ENCODE measurements at regions not wholly inside any gene's neighbourhood (a gene's known extent, or its start where the extent isn't known, plus 50 kb on each side); places are given as distances from the start of the nearest gene placed in this dataset.

DNA sequence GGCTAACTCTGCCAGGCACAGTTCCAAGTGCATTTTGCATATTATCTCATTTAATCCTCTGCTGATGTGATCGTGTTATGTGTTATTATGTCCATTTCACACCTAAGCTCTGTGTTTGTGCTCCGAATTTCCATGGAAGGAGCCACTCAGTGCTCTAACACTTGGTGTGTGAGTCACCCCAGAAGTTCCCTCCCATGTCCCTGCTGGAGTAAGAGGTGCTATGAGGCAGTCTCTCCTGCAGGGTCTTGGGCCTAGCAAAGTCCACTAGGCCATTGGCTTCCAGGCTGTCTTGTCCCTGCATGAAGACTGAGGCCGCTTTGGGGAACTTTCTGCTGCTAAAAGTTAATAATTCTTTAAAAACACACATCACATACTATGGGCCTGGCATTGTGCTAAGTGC lies 405.9 kb upstream of the SULF2 start:
- DNase-seq (ENCODE audit: low read depth), result no peak

DNA sequence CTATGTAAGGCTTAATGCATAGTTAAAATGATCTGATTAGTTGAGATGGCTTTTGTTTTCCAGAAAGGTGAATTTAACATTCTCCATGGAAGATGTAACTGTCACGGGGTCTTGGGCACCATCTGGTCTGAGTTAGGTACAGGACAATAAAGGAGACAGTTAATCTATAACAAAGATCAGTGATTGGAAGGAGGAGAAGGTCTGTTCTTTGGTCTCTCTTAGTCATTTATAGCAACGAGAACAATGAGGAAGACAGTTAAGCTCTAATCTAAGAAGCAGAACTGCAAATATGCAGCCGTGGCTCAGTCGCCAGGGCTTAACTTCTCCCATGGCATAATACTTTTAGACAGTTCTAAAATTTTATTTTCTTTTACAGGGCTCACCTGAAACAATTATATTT lies 405.5 kb upstream of the SULF2 start:
- TF ChIP-seq, protein P1, sequence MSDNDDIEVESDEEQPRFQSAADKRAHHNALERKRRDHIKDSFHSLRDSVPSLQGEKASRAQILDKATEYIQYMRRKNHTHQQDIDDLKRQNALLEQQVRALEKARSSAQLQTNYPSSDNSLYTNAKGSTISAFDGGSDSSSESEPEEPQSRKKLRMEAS (IDR thresholded peaks at IDR 0.05; ENCODE audit: low read depth, low read length), result no peak
- TF ChIP-seq, protein P2, sequence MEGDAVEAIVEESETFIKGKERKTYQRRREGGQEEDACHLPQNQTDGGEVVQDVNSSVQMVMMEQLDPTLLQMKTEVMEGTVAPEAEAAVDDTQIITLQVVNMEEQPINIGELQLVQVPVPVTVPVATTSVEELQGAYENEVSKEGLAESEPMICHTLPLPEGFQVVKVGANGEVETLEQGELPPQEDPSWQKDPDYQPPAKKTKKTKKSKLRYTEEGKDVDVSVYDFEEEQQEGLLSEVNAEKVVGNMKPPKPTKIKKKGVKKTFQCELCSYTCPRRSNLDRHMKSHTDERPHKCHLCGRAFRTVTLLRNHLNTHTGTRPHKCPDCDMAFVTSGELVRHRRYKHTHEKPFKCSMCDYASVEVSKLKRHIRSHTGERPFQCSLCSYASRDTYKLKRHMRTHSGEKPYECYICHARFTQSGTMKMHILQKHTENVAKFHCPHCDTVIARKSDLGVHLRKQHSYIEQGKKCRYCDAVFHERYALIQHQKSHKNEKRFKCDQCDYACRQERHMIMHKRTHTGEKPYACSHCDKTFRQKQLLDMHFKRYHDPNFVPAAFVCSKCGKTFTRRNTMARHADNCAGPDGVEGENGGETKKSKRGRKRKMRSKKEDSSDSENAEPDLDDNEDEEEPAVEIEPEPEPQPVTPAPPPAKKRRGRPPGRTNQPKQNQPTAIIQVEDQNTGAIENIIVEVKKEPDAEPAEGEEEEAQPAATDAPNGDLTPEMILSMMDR (IDR thresholded peaks at IDR 0.05; ENCODE audit: low read depth, low read length), result no peak
- TF ChIP-seq POLR2A (IDR thresholded peaks at IDR 0.05; ENCODE audit: extremely low read depth, insufficient read length), result no peak
- TF ChIP-seq MYC (IDR thresholded peaks at IDR 0.05; ENCODE audit: low read depth, low read length), result no peak
- no peak overlapping the region for H3K4me3 ChIP-seq (ENCODE audit: low read depth, low read length)
- DNase-seq (ENCODE audit: low read depth), result no peak

More for the DNA sequence above, 405.9 kb upstream of the SULF2 start:
- TF ChIP-seq, protein P2 (IDR thresholded peaks at IDR 0.05; ENCODE audit: low read depth, low read length), result no peak
- TF ChIP-seq MYC (IDR thresholded peaks at IDR 0.05; ENCODE audit: low read depth, low read length), result no peak
- TF ChIP-seq, protein P1 (IDR thresholded peaks at IDR 0.05; ENCODE audit: low read depth, low read length), result no peak
- no peak for TF ChIP-seq POLR2A (IDR thresholded peaks at IDR 0.05; ENCODE audit: extremely low read depth, insufficient read length)
- no peak overlapping the region for H3K4me3 ChIP-seq (ENCODE audit: low read depth, low read length)

DNA sequence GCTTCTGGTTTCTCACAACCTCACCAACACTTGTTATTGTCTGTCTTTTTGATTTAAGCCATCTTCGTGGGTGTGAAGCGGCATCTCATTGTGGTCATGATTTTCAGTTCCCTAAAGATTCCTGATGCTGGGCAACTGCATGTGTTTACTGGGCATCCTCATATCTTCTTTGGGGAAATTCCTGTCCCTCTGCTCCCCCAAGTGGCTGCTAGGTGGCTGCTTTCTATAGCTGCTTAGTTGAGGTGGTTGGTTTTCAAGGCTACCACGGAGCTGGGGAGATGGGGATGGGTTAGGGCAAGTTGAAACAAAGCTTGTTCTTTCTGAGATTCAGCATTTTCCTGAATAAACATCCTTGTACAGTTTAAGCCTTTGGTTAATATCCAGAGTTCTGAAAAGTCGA lies 403.9 kb upstream of the SULF2 start:
- TF ChIP-seq, protein P2 (IDR thresholded peaks at IDR 0.05; ENCODE audit: low read depth, low read length), result peak; percentile 47
- TF ChIP-seq, protein P1 (IDR thresholded peaks at IDR 0.05; ENCODE audit: low read depth, low read length), result no peak
- H3K4me3 ChIP-seq (ENCODE audit: low read depth, low read length), result no peak overlapping the region
- DNase-seq (ENCODE audit: low read depth), result peak; percentile 45

DNA sequence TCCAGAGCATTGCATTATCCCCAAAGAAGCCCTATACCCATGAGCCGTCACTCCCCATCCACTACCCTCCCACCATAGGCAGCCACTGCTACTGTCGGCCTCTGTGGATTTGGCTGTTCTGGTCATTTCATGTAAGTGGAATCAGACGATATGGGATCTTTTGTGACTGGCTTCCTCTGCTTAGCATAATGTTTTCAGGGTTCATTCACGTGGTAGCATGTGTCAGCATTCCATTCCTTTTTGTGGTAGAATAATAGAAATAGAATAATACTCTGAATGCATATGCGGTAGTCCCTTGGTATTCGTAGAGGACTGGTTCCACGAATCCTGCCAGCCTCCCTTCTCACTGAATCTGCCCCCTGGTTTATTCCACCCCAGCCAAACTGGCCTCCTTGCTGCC lies 402.6 kb upstream of the SULF2 start:
- TF ChIP-seq, protein P2 (IDR thresholded peaks at IDR 0.05; ENCODE audit: low read depth, low read length), result no peak
- TF ChIP-seq, protein P1 (IDR thresholded peaks at IDR 0.05; ENCODE audit: low read depth, low read length), result no peak
- no peak for TF ChIP-seq POLR2A (IDR thresholded peaks at IDR 0.05; ENCODE audit: extremely low read depth, insufficient read length)
- no peak for TF ChIP-seq MYC (IDR thresholded peaks at IDR 0.05; ENCODE audit: low read depth, low read length)
- H3K4me3 ChIP-seq (ENCODE audit: low read depth, low read length), result no peak overlapping the region

DNA sequence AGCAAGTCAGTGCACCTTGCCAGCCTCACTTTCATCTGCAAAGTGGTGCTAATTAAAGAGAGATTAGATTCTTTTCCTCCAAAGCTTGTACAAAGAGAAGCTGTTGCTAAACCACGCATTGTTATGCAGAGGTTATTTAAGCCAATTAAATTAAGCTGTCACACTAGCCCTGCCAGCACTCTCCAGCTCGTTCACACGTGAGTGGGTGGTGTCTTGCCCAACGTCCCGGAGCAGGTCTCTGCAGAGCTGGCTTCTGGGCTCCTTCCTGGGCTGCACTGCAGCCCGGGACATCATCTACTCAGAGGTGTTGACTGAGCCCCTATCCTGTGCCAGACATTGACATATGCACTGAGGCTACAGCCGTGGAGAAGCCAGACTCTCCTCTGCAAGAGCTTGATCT lies 401.6 kb upstream of the SULF2 start:
- TF ChIP-seq POLR2A (IDR thresholded peaks at IDR 0.05; ENCODE audit: extremely low read depth, insufficient read length) (no peak), MYC (IDR thresholded peaks at IDR 0.05; ENCODE audit: low read depth, low read length) (no peak)
- TF ChIP-seq, protein P1 (IDR thresholded peaks at IDR 0.05; ENCODE audit: low read depth, low read length), result no peak

More for the DNA sequence above, 402.6 kb upstream of the SULF2 start:
- no peak for DNase-seq (ENCODE audit: low read depth)

DNA sequence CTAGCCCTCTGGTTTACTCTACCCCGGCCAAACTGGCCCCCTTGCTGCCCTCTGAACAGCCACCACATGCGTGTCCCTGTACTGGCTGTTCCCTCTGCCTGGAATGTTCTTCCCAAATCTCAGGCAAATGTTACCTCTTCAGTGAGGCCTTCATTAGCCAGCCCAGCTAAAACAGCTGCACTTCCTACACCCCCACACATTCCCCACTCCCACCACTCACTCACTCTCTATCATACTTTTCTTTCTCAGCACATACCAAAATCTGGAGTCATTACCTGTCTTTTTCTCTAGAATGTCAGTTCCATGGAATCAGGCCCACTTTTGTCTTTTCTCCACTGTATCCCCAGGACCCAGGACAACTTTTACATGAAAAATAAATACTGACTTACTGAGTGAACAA lies 401.2 kb upstream of the SULF2 start:
- no peak for DNase-seq (ENCODE audit: low read depth)
- H3K4me3 ChIP-seq (ENCODE audit: low read depth, low read length), result no peak overlapping the region
- TF ChIP-seq, protein P1 (IDR thresholded peaks at IDR 0.05; ENCODE audit: low read depth, low read length), result no peak
- TF ChIP-seq, protein P2 (IDR thresholded peaks at IDR 0.05; ENCODE audit: low read depth, low read length), result no peak
- no peak for TF ChIP-seq POLR2A (IDR thresholded peaks at IDR 0.05; ENCODE audit: extremely low read depth, insufficient read length)
- TF ChIP-seq MYC (IDR thresholded peaks at IDR 0.05; ENCODE audit: low read depth, low read length), result no peak

More for the DNA sequence above, 401.6 kb upstream of the SULF2 start:
- no peak overlapping the region for H3K4me3 ChIP-seq (ENCODE audit: low read depth, low read length)
- no peak for DNase-seq (ENCODE audit: low read depth)
